Liver (tissue), 7 donors: ENCODE measurements at regions not wholly inside any gene's neighbourhood (a gene's known extent, or its start where the extent isn't known, plus 50 kb on each side); places are given as distances from the start of the nearest gene placed in this dataset.

Experiments used
- DNase-seq: peaks from one replicate; pipeline ENCODE4 v3.0.0-alpha.2; 2017; ENCODE audit warnings: low spot score
- H3K27ac ChIP-seq, 2 donors: one replicate each; pipeline ENCODE4 v1.7.0; 2013; ENCODE audit warnings: inconsistent platforms in 2 of 2, low read length in 2 of 2, control low read depth in 1 of 2, low read depth in 1 of 2, mild to moderate bottlenecking in 1 of 2
- H3K27me3 ChIP-seq, 4 donors: one replicate each; pipeline versions ENCODE4 v1.6.1 to v1.7.0; 2013; ENCODE audit warnings: low read length in 3 of 4, inconsistent platforms in 1 of 4, mild to moderate bottlenecking in 1 of 4, moderate library complexity in 1 of 4; ENCODE audit not compliant: control insufficient read depth in 4 of 4, insufficient read depth in 4 of 4
- H3K36me3 ChIP-seq, 4 donors: one replicate each; pipeline versions ENCODE4 v1.6.1 to v1.7.0; 2013; ENCODE audit warnings: low read length in 3 of 4, mild to moderate bottlenecking in 3 of 4, low read depth in 1 of 4, moderate library complexity in 1 of 4; ENCODE audit not compliant: control insufficient read depth in 4 of 4, insufficient read depth in 3 of 4
- H3K4me1 ChIP-seq, 4 donors: one replicate each; pipeline versions ENCODE4 v1.6.1 to v1.7.0; 2013; ENCODE audit warnings: low read length in 3 of 4, mild to moderate bottlenecking in 3 of 4, moderate library complexity in 1 of 4; ENCODE audit not compliant: control insufficient read depth in 4 of 4, insufficient read depth in 4 of 4
- H3K4me3 ChIP-seq, 3 donors: one replicate each; pipeline versions ENCODE4 v1.6.1 to v1.7.0; 2013; ENCODE audit warnings: low read length in 3 of 3, control low read depth in 1 of 3, low read depth in 1 of 3, mild to moderate bottlenecking in 1 of 3
- H3K9ac ChIP-seq, 2 donors: one replicate each; pipeline ENCODE4 v1.7.0; 2013; ENCODE audit warnings: low read length in 2 of 2, mild to moderate bottlenecking in 2 of 2, moderate library complexity in 2 of 2, control low read depth in 1 of 2, low read depth in 1 of 2
- H3K9me3 ChIP-seq, 4 donors: one replicate each; pipeline versions ENCODE4 v1.6.1 to v1.7.0; 2013; ENCODE audit warnings: low read length in 3 of 4; ENCODE audit not compliant: control insufficient read depth in 4 of 4
- ATF3 ChIP-seq: IDR thresholded peaks from 2 replicates; pipeline ENCODE4 v1.6.1; 2016; ENCODE audit warnings: antibody characterized with exemption
- CTCF ChIP-seq: fragments of 150-350 bp; IDR thresholded peaks from 2 replicates; pipeline ENCODE4 v1.5.1; 2017; ENCODE audit warnings: improper control_type of control experiment, low read depth, low read length; ENCODE audit not compliant: missing input control
- EGR1 ChIP-seq, 2 donors: IDR thresholded peaks; 2 replicates each; pipeline ENCODE4 v1.6.1; 2016 to 2018; ENCODE audit warnings: antibody characterized with exemption in 2 of 2, low read depth in 2 of 2
- FOXA1 ChIP-seq: IDR thresholded peaks from 2 replicates; pipeline ENCODE4 v1.6.1; 2016; ENCODE audit warnings: antibody characterized with exemption
- FOXA2 ChIP-seq: IDR thresholded peaks from 2 replicates; pipeline ENCODE4 v1.6.1; 2016; ENCODE audit warnings: antibody characterized with exemption
- GABPA ChIP-seq, 2 donors: IDR thresholded peaks in 1 of 2; conservative IDR thresholded peaks in 1 of 2; 2 replicates each; pipeline ENCODE4 v1.6.1; 2016; ENCODE audit warnings: antibody characterized with exemption in 2 of 2, mild to moderate bottlenecking in 1 of 2, moderate library complexity in 1 of 2
- HNF4A ChIP-seq, 2 donors: conservative IDR thresholded peaks; 2 replicates each; pipeline ENCODE4 v1.6.1; 2016; ENCODE audit warnings: antibody characterized with exemption in 2 of 2, mild to moderate bottlenecking in 2 of 2
- HNF4G ChIP-seq: IDR thresholded peaks from 2 replicates; pipeline ENCODE4 v1.6.1; 2016; ENCODE audit warnings: antibody characterized with exemption
- JUND ChIP-seq, 2 donors: IDR thresholded peaks; 2 replicates each; pipeline ENCODE4 v1.6.1; 2016; ENCODE audit warnings: antibody characterized with exemption in 2 of 2
- MAX ChIP-seq: IDR thresholded peaks from 2 replicates; pipeline ENCODE4 v1.6.1; 2016; ENCODE audit warnings: antibody characterized with exemption
- NR2F2 ChIP-seq: IDR thresholded peaks from 2 replicates; pipeline ENCODE4 v1.6.1; 2016; ENCODE audit warnings: antibody characterized with exemption
- RAD21 ChIP-seq, 2 donors: IDR thresholded peaks; 2 replicates each; pipeline ENCODE4 v1.6.1; 2016; ENCODE audit warnings: antibody characterized with exemption in 2 of 2, mild to moderate bottlenecking in 2 of 2
- REST ChIP-seq: IDR thresholded peaks from 2 replicates; pipeline ENCODE4 v1.6.1; 2016; ENCODE audit warnings: antibody characterized with exemption, mild to moderate bottlenecking
- RXRA ChIP-seq, 2 donors: IDR thresholded peaks; 2 replicates each; pipeline ENCODE4 v1.6.1; 2017 to 2018; ENCODE audit warnings: antibody characterized with exemption in 2 of 2, mild to moderate bottlenecking in 1 of 2
- SP1 ChIP-seq: IDR thresholded peaks from 2 replicates; pipeline ENCODE4 v1.6.1; 2018; ENCODE audit warnings: antibody characterized with exemption, mild to moderate bottlenecking
- TAF1 ChIP-seq: conservative IDR thresholded peaks from 2 replicates; pipeline ENCODE4 v1.6.1; 2016; ENCODE audit warnings: antibody characterized with exemption, mild to moderate bottlenecking
- YY1 ChIP-seq: IDR thresholded peaks from 2 replicates; pipeline ENCODE4 v1.6.1; 2016; ENCODE audit warnings: antibody characterized with exemption, mild to moderate bottlenecking
- ZBTB33 ChIP-seq: IDR thresholded peaks from 2 replicates; pipeline ENCODE4 v1.6.1; 2016; ENCODE audit warnings: antibody characterized with exemption
- donor health status: healthy.
- donor health status: healthy.
- donor health status: healthy.
- donor health status: healthy.

- H3K9ac ChIP-seq = no peak overlapping the region
- no peak overlapping the region for H3K4me3 ChIP-seq
- no peak for DNase-seq
- TF ChIP-seq JUND (IDR thresholded peaks at IDR 0.05) (no peak), HNF4G (no peak), HNF4A (conservative IDR thresholded peaks at IDR 0.05) (no peak), YY1 (no peak), NR2F2 (no peak), GABPA (IDR thresholded peaks at IDR 0.05 in 1 of 2, conservative IDR thresholded peaks at IDR 0.05 in 1 of 2) (no peak), REST (no peak), FOXA1 (no peak), ATF3 (no peak), EGR1 (IDR thresholded peaks at IDR 0.05; ENCODE audit: low read depth in 2 of 2) (no peak), SP1 (no peak), RXRA (IDR thresholded peaks at IDR 0.05) (no peak), FOXA2 (no peak), ZBTB33 (no peak), MAX (no peak), RAD21 (IDR thresholded peaks at IDR 0.05) (no peak), CTCF (no peak), TAF1 (no peak)
- H3K27ac ChIP-seq = no peak overlapping the region
- no peaks in the 10 kb centered on the region for H3K36me3 ChIP-seq
- H3K27me3 ChIP-seq = peaks cover 0 to 2% (median 0%) of the 10 kb centered on the region in 4 donors
- H3K9me3 ChIP-seq = no peaks in the 10 kb centered on the region
- H3K4me1 ChIP-seq = no peaks in the 10 kb centered on the region
These were observed 108.6 kb upstream of the EGFLAM start for GRCh38 chr5:38149815-38150195.
